Loucy (cell line): ENCODE measurements at regions not wholly inside any gene's neighbourhood (a gene's known extent, or its start where the extent isn't known, plus 50 kb on each side); places are given as distances from the start of the nearest gene placed in this dataset.
"Not testable (repeated sequence)": the region's sequence is repeated elsewhere in the genome, so short reads cannot be mapped to it uniquely, and the experiment has no call there.

Experiments
- H2AFZ ChIP-seq: fragments of 200-600 bp; sonication (generic); 2 replicates; pipeline ENCODE4 v1.6.0; 2016; ENCODE audit warnings: antibody characterized with exemption, mild to moderate bottlenecking, low read length, moderate library complexity
- H3F3A ChIP-seq: fragments of 200-600 bp; 2 replicates; pipeline ENCODE4 v1.6.0; 2016; ENCODE audit warnings: antibody characterized with exemption, low read depth, mild to moderate bottlenecking
- H3K27me3 ChIP-seq: fragments of 200-600 bp; sonication (generic); 2 replicates; pipeline ENCODE4 v1.6.1; 2014; ENCODE audit warnings: low read length, mild to moderate bottlenecking; ENCODE audit not compliant: insufficient read depth, poor library complexity, severe bottlenecking
- H3K36me3 ChIP-seq: fragments of 200-600 bp; sonication (generic); 2 replicates; pipeline ENCODE4 v1.6.1; 2016; ENCODE audit warnings: low read length; ENCODE audit not compliant: insufficient read depth
- H3K4me1 ChIP-seq: fragments of 200-600 bp; sonication (generic); 2 replicates; pipeline ENCODE4 v1.5.1; 2014; ENCODE audit warnings: low read length, mild to moderate bottlenecking; ENCODE audit not compliant: insufficient read depth, poor library complexity, severe bottlenecking
- H3K4me2 ChIP-seq: fragments of 200-600 bp; sonication (generic); 2 replicates; pipeline ENCODE4 v1.6.0; 2014; ENCODE audit warnings: antibody characterized with exemption, low read length, low read depth, mild to moderate bottlenecking; ENCODE audit not compliant: poor library complexity, severe bottlenecking
- H3K4me3 ChIP-seq: fragments of 200-600 bp; sonication (generic); 2 replicates; pipeline ENCODE4 v1.5.1; 2014; ENCODE audit warnings: low read length, mild to moderate bottlenecking, mixed read lengths; ENCODE audit not compliant: poor library complexity, severe bottlenecking
- H3K79me2 ChIP-seq: fragments of 200-600 bp; sonication (generic); 2 replicates; pipeline ENCODE4 v1.6.1; 2014; ENCODE audit warnings: low read length; ENCODE audit not compliant: insufficient read depth
- H3K9ac ChIP-seq: fragments of 200-600 bp; sonication (generic); 2 replicates; pipeline ENCODE4 v1.6.0; 2014; ENCODE audit warnings: mild to moderate bottlenecking, low read depth, low read length, moderate library complexity; ENCODE audit not compliant: poor library complexity, severe bottlenecking
- H3K9me2 ChIP-seq: fragments of 200-600 bp; sonication (generic); replicated peaks from 2 replicates; pipeline ENCODE4 v1.6.1; 2016; ENCODE audit warnings: low read depth, low read length, mixed read lengths
- H3K9me3 ChIP-seq: fragments of 200-600 bp; sonication (generic); 2 replicates; pipeline ENCODE4 v1.6.1; 2014; ENCODE audit warnings: mild to moderate bottlenecking, antibody characterized with exemption, low read length, low read depth; ENCODE audit not compliant: insufficient read depth
- H4K20me1 ChIP-seq: fragments of 200-600 bp; sonication (generic); 2 replicates; pipeline ENCODE4 v1.6.0; 2014; ENCODE audit warnings: antibody characterized with exemption, low read length, mild to moderate bottlenecking; ENCODE audit not compliant: insufficient read depth, poor library complexity, severe bottlenecking
- CTCF ChIP-seq: fragments of 200-600 bp; sonication (generic); conservative IDR thresholded peaks from 2 replicates; pipeline ENCODE4 v1.5.1; 2014; ENCODE audit warnings: mild to moderate bottlenecking, antibody characterized with exemption, low read length
- EZH2phosphoT487 ChIP-seq: fragments of 200-600 bp; IDR thresholded peaks from 2 replicates; pipeline ENCODE4 v1.6.1; 2018; ENCODE audit warnings: antibody characterized with exemption, mild to moderate bottlenecking, moderate library complexity, borderline replicate concordance

GRCh38 chr4:43485196-43485595 is 592.7 kb downstream of the GRXCR1 start:
- Histone ChIP-seq H3K4me1 (no peaks in the 10 kb centered on the region), H3K79me2 (no peaks in the 10 kb centered on the region), H3K9me3 (no peaks in the 10 kb centered on the region), H3K4me3 (no peak overlapping the region), H3K9ac (no peak overlapping the region), H3K27me3 (no peaks in the 10 kb centered on the region), H2AFZ (no peak overlapping the region), H3K36me3 (no peaks in the 10 kb centered on the region), H3K4me2 (no peak overlapping the region), H3K9me2 (no peaks in the 10 kb centered on the region), H3F3A (no peaks in the 10 kb centered on the region), H4K20me1 (no peaks in the 10 kb centered on the region)
- TF ChIP-seq EZH2phosphoT487 (no peak), CTCF (no peak)

GRCh38 chr4:43496188-43496587 is 603.7 kb downstream of the GRXCR1 start:
- Histone ChIP-seq H3K9me3 (no peaks in the 10 kb centered on the region), H3K9me2 (no peaks in the 10 kb centered on the region), H2AFZ (no peak overlapping the region), H3K79me2 (no peaks in the 10 kb centered on the region), H3K27me3 (no peaks in the 10 kb centered on the region), H4K20me1 (no peaks in the 10 kb centered on the region), H3K36me3 (no peaks in the 10 kb centered on the region), H3K4me3 (no peak overlapping the region), H3K4me2 (no peak overlapping the region), H3K4me1 (no peaks in the 10 kb centered on the region), H3K9ac (no peak overlapping the region), H3F3A (no peaks in the 10 kb centered on the region)
- TF ChIP-seq EZH2phosphoT487 = no peak
- no peak for TF ChIP-seq CTCF

- Histone ChIP-seq H2AFZ (no peak overlapping the region), H3F3A (no peaks in the 10 kb centered on the region), H3K4me1 (no peaks in the 10 kb centered on the region), H3K36me3 (no peaks in the 10 kb centered on the region), H3K4me2 (no peak overlapping the region), H3K9ac (no peak overlapping the region), H3K27me3 (no peaks in the 10 kb centered on the region), H3K9me3 (no peaks in the 10 kb centered on the region), H3K9me2 (no peaks in the 10 kb centered on the region), H3K79me2 (no peaks in the 10 kb centered on the region), H4K20me1 (no peaks in the 10 kb centered on the region), H3K4me3 (no peak overlapping the region)
- TF ChIP-seq CTCF = no peak
- TF ChIP-seq EZH2phosphoT487 = no peak
These were observed 604.1 kb downstream of the GRXCR1 start for GRCh38 chr4:43496602-43497001.

GRCh38 chr4:43505823-43506222 is 613.3 kb downstream of the GRXCR1 start:
- not testable (repeated sequence) for H3F3A ChIP-seq, H3K27me3 ChIP-seq

More at GRCh38 chr4:43505823-43506222, 613.3 kb downstream of the GRXCR1 start:
- H3K4me3 ChIP-seq, H3K36me3 ChIP-seq, H3K79me2 ChIP-seq, H3K9ac ChIP-seq, H3K9me3 ChIP-seq, H3K4me1 ChIP-seq, H3K4me2 ChIP-seq, H4K20me1 ChIP-seq, H3K9me2 ChIP-seq, H2AFZ ChIP-seq: not testable (repeated sequence)
